Right lobe of liver (tissue), 4 donors: ENCODE measurements at regions not wholly inside any gene's neighbourhood (a gene's known extent, or its start where the extent isn't known, plus 50 kb on each side); places are given as distances from the start of the nearest gene placed in this dataset.

Experiments
- POLR2A ChIP-seq: fragments of 450-650 bp; IDR thresholded peaks from one replicate; pipeline ENCODE4 v1.6.1; 2017; ENCODE audit warnings: antibody characterized with exemption, mild to moderate bottlenecking
- TF ChIP-seq, protein P1 (sequence below), 4 donors: fragments of 200-600 bp in 3 of 4; fragments of 450-650 bp in 1 of 4; IDR thresholded peaks; one replicate each; pipeline versions ENCODE4 v1.5.1 to v1.8.0; 2016 to 2022; ENCODE audit warnings: antibody characterized with exemption in 4 of 4, mild to moderate bottlenecking in 2 of 4
- donor health status: DM: no; HTN: no; CAD: no.
- donor health status: DM: no; HTN: no; CAD: no.
- donor health status: DM: no; HTN: yes; CAD: no.

DNA sequence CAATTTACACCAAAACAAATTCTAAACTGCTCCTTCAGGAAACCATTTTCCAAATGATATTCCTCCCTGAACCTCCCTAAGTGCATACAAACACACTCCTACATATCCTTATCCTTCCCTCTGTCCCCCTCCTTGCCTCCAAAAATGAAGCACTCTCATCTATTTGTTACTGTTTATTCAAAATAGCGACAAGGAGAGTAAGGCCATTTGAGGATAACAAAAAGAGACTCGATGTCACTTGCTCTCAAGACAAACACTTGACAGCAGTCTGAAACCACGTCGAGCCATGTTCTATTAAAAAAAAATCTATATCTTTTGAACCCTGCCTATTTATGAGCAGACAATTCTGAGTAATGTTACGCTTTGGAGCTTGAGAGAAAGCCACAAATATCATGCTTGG lies 547.9 kb downstream of the DTWD2 start:
- TF ChIP-seq, protein P1, sequence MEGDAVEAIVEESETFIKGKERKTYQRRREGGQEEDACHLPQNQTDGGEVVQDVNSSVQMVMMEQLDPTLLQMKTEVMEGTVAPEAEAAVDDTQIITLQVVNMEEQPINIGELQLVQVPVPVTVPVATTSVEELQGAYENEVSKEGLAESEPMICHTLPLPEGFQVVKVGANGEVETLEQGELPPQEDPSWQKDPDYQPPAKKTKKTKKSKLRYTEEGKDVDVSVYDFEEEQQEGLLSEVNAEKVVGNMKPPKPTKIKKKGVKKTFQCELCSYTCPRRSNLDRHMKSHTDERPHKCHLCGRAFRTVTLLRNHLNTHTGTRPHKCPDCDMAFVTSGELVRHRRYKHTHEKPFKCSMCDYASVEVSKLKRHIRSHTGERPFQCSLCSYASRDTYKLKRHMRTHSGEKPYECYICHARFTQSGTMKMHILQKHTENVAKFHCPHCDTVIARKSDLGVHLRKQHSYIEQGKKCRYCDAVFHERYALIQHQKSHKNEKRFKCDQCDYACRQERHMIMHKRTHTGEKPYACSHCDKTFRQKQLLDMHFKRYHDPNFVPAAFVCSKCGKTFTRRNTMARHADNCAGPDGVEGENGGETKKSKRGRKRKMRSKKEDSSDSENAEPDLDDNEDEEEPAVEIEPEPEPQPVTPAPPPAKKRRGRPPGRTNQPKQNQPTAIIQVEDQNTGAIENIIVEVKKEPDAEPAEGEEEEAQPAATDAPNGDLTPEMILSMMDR (IDR thresholded peaks at IDR 0.05): no peak
- TF ChIP-seq POLR2A: no peak
